ENCODE measurements at regions not wholly inside any gene's neighbourhood (a gene's known extent, or its start where the extent isn't known, plus 50 kb on each side); places are given as distances from the start of the nearest gene placed in this dataset.

DNA sequence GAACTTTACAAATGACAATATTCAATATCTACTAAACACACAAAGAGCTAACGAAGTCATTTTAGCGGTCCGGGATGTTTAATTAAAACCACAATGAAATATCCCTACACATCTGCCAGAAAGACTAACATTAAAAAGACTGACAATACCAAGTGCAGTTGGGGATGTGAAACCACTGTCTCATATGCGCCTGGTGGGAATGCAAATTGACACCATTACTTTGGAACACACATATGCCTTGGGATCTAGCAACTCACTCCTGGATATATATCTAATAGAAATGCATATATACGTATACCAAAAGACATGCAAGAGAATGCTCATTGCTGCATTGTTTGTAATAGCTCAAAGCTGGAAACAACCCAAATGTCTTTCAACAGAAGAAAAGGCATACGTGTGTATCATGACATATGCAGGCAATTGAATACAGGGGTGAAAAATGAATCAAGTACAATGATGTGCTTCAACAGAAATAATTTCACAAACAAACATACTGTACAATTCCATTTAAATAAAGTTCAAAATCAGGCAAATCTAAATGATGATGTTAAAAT, 153.3 kb downstream of the CARTPT start:
- TF ChIP-seq, protein P1, sequence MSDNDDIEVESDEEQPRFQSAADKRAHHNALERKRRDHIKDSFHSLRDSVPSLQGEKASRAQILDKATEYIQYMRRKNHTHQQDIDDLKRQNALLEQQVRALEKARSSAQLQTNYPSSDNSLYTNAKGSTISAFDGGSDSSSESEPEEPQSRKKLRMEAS (IDR thresholded peaks at IDR 0.05) = no peak
- TF ChIP-seq YY1 (IDR thresholded peaks at IDR 0.05; ENCODE audit: low read depth) (no peak), TAF1 (IDR thresholded peaks at IDR 0.05; ENCODE audit: low read depth) (no peak)
- TF ChIP-seq, protein P2, sequence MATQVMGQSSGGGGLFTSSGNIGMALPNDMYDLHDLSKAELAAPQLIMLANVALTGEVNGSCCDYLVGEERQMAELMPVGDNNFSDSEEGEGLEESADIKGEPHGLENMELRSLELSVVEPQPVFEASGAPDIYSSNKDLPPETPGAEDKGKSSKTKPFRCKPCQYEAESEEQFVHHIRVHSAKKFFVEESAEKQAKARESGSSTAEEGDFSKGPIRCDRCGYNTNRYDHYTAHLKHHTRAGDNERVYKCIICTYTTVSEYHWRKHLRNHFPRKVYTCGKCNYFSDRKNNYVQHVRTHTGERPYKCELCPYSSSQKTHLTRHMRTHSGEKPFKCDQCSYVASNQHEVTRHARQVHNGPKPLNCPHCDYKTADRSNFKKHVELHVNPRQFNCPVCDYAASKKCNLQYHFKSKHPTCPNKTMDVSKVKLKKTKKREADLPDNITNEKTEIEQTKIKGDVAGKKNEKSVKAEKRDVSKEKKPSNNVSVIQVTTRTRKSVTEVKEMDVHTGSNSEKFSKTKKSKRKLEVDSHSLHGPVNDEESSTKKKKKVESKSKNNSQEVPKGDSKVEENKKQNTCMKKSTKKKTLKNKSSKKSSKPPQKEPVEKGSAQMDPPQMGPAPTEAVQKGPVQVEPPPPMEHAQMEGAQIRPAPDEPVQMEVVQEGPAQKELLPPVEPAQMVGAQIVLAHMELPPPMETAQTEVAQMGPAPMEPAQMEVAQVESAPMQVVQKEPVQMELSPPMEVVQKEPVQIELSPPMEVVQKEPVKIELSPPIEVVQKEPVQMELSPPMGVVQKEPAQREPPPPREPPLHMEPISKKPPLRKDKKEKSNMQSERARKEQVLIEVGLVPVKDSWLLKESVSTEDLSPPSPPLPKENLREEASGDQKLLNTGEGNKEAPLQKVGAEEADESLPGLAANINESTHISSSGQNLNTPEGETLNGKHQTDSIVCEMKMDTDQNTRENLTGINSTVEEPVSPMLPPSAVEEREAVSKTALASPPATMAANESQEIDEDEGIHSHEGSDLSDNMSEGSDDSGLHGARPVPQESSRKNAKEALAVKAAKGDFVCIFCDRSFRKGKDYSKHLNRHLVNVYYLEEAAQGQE (IDR thresholded peaks at IDR 0.05; ENCODE audit: low read depth) = no peak
